ENCODE measurements at regions not wholly inside any gene's neighbourhood (a gene's known extent, or its start where the extent isn't known, plus 50 kb on each side); places are given as distances from the start of the nearest gene placed in this dataset.

DNA sequence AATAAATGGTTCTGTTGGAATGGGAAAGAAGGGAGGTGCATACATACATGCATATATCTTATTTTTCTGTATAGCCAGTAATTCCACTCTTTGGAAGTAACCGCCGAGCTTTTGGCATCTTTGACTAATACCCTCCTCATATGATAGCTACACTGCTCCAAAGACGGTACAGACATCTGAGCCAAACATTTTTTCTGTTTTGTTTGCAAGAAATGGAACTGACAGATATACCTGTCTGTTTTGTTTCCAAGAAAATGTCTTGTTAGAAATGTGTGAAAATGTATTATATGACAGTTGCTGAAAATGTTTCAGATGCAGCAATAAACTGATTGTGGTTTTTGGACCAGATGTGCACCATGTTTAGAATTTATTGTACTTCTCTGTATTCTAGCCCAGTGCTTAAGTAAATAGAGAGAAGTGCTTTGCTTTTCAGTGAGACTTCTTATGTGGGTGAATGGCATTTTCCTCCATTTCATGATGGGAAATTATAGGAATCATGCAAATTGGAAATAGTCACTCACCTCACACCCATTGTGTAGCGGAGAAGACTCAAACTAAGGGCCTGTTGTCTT lies 396.9 kb downstream of the KCNRG start:
- Mint-ChIP-seq H3K9me3 (ENCODE audit: insufficient read depth) (peaks cover 7% of the 10 kb centered on the region), H3K27ac (no peak overlapping the region), H3K4me1 (no peaks in the 10 kb centered on the region), H3K4me3 (no peak overlapping the region), H3K27me3 (peaks cover 3% of the 10 kb centered on the region)
- DNase-seq (no peak), ATAC-seq (ENCODE audit: low read depth) (no peak)
- Histone ChIP-seq H3K4me3 (ENCODE audit: control extremely low read depth in 1 of 5, extremely low read depth in 1 of 5, insufficient read depth in 1 of 5, low read depth in 2 of 5, low read length in 4 of 5) (no peak overlapping the region), H3K4me2 (replicated peaks; ENCODE audit: low read depth, low read length, poor library complexity, severe bottlenecking) (no peak overlapping the region), H3K27me3 (replicated peaks in 1 of 4; ENCODE audit: control extremely low read depth in 1 of 4, control insufficient read depth in 3 of 4, insufficient read depth in 4 of 4, low read length in 3 of 4) (no peaks in the 10 kb centered on the region), H4K20me1 (ENCODE audit: control insufficient read depth, insufficient read depth, low read length, poor library complexity, severe bottlenecking) (no peaks in the 10 kb centered on the region), H3K9me3 (ENCODE audit: control extremely low read depth in 1 of 3, control insufficient read depth in 2 of 3, insufficient read depth in 1 of 3, low read length in 2 of 3) (no peaks in the 10 kb centered on the region), H2AFZ (ENCODE audit: insufficient read depth, low read depth, low read length, poor library complexity, severe bottlenecking) (no peak overlapping the region), H3K27ac (ENCODE audit: low read length in 2 of 2) (no peak overlapping the region), H3K4me1 (ENCODE audit: control insufficient read depth in 2 of 2, insufficient read depth in 2 of 2, low read length in 2 of 2) (no peaks in the 10 kb centered on the region), H3K9ac (ENCODE audit: low read length) (no peak overlapping the region), H3K79me2 (ENCODE audit: control insufficient read depth, insufficient read depth, low read length) (no peaks in the 10 kb centered on the region), H3K36me3 (replicated peaks in 1 of 2; ENCODE audit: control extremely low read depth in 1 of 2, control insufficient read depth in 1 of 2, extremely low read depth in 1 of 2, insufficient read depth in 2 of 2, low read length in 1 of 2) (no peaks in the 10 kb centered on the region)
- ChIA-PET CTCF (no interaction called here), POLR2A (no interaction called here)
- WGBS (ENCODE audit: insufficient coverage): 100% methylated on average over 1 of the region's 4 CpGs
- TF ChIP-seq, protein P1, sequence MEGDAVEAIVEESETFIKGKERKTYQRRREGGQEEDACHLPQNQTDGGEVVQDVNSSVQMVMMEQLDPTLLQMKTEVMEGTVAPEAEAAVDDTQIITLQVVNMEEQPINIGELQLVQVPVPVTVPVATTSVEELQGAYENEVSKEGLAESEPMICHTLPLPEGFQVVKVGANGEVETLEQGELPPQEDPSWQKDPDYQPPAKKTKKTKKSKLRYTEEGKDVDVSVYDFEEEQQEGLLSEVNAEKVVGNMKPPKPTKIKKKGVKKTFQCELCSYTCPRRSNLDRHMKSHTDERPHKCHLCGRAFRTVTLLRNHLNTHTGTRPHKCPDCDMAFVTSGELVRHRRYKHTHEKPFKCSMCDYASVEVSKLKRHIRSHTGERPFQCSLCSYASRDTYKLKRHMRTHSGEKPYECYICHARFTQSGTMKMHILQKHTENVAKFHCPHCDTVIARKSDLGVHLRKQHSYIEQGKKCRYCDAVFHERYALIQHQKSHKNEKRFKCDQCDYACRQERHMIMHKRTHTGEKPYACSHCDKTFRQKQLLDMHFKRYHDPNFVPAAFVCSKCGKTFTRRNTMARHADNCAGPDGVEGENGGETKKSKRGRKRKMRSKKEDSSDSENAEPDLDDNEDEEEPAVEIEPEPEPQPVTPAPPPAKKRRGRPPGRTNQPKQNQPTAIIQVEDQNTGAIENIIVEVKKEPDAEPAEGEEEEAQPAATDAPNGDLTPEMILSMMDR (IDR thresholded peaks at IDR 0.05): no peak
- no peak for TF ChIP-seq EZH2 (IDR thresholded peaks at IDR 0.05; ENCODE audit: borderline replicate concordance, insufficient read depth, low read depth, low read length, poor library complexity, severe bottlenecking)
- intact Hi-C loops (cut with micrococcal nuclease): no loop called here

- POLR2A ChIA-PET: no interaction called here
- no peaks in the 10 kb centered on the region for H3K4me1 Mint-ChIP-seq
- no peaks in the 10 kb centered on the region for H3K79me2 ChIP-seq (ENCODE audit: control insufficient read depth, insufficient read depth, low read length)
- H3K4me1 ChIP-seq (ENCODE audit: control insufficient read depth in 2 of 2, insufficient read depth in 2 of 2, low read length in 2 of 2): no peaks in the 10 kb centered on the region
- no peaks in the 10 kb centered on the region for H3K27me3 ChIP-seq (replicated peaks in 1 of 4; ENCODE audit: control extremely low read depth in 1 of 4, control insufficient read depth in 3 of 4, insufficient read depth in 4 of 4, low read length in 3 of 4)
- H3K9me3 ChIP-seq (ENCODE audit: control extremely low read depth in 1 of 3, control insufficient read depth in 2 of 3, insufficient read depth in 1 of 3, low read length in 2 of 3): no peaks in the 10 kb centered on the region
- ATAC-seq (ENCODE audit: low read depth) (no peak), DNase-seq (no peak)
- H3K27ac Mint-ChIP-seq: no peak overlapping the region
- no peaks in the 10 kb centered on the region for H3K36me3 ChIP-seq (replicated peaks in 1 of 2; ENCODE audit: control extremely low read depth in 1 of 2, control insufficient read depth in 1 of 2, extremely low read depth in 1 of 2, insufficient read depth in 2 of 2, low read length in 1 of 2)
- no peak overlapping the region for H3K4me3 ChIP-seq (ENCODE audit: control extremely low read depth in 1 of 5, extremely low read depth in 1 of 5, insufficient read depth in 1 of 5, low read depth in 2 of 5, low read length in 4 of 5)
- no peak overlapping the region for H3K4me2 ChIP-seq (replicated peaks; ENCODE audit: low read depth, low read length, poor library complexity, severe bottlenecking)
- no peak overlapping the region for H3K27ac ChIP-seq (ENCODE audit: low read length in 2 of 2)
- WGBS (ENCODE audit: insufficient coverage): 100% methylated on average over 1 of the region's 1 CpG
- H4K20me1 ChIP-seq (ENCODE audit: control insufficient read depth, insufficient read depth, low read length, poor library complexity, severe bottlenecking): no peaks in the 10 kb centered on the region
- no peak overlapping the region for H3K9ac ChIP-seq (ENCODE audit: low read length)
- no peak overlapping the region for H2AFZ ChIP-seq (ENCODE audit: insufficient read depth, low read depth, low read length, poor library complexity, severe bottlenecking)
- peaks cover 7% of the 10 kb centered on the region for H3K9me3 Mint-ChIP-seq (ENCODE audit: insufficient read depth)
- peaks cover 3% of the 10 kb centered on the region for H3K27me3 Mint-ChIP-seq
- CTCF ChIA-PET: no interaction called here
- no peak for TF ChIP-seq EZH2 (IDR thresholded peaks at IDR 0.05; ENCODE audit: borderline replicate concordance, insufficient read depth, low read depth, low read length, poor library complexity, severe bottlenecking)
- TF ChIP-seq, protein P1 (IDR thresholded peaks at IDR 0.05): no peak
- H3K4me3 Mint-ChIP-seq: no peak overlapping the region
- intact Hi-C loops (cut with micrococcal nuclease): no loop called here
Measured at GRCh38 chr13:50414640-50415039, 399.4 kb downstream of the KCNRG start.
